ENCODE measurements at regions not wholly inside any gene's neighbourhood (a gene's known extent, or its start where the extent isn't known, plus 50 kb on each side); places are given as distances from the start of the nearest gene placed in this dataset.
"Not testable (repeated sequence)": the region's sequence is repeated elsewhere in the genome, so short reads cannot be mapped to it uniquely, and the experiment has no call there.

GRCh38 chr22:23467721-23468294 is 112.3 kb downstream of the IGLL1 start:
- H3K9me3 ChIP-seq (ENCODE audit: control insufficient read depth, low read length, poor library complexity, severe bottlenecking): no peaks in the 10 kb centered on the region
- Mint-ChIP-seq H3K4me3 (no peak overlapping the region), H3K4me1 (peaks cover 8% of the 10 kb centered on the region), H3K36me3 (ENCODE audit: low read depth) (no peaks in the 10 kb centered on the region), H3K27ac (no peak overlapping the region), H3K27me3 (peaks cover 21% of the 10 kb centered on the region)
- DNase-seq (no peak), ATAC-seq (no peak)

- no peak for DNase-seq
- Mint-ChIP-seq H3K4me1 (peaks cover 8% of the 10 kb centered on the region), H3K4me3 (no peak overlapping the region)
Measured at GRCh38 chr22:23466351-23466750, 113.7 kb downstream of the IGLL1 start.

DNA sequence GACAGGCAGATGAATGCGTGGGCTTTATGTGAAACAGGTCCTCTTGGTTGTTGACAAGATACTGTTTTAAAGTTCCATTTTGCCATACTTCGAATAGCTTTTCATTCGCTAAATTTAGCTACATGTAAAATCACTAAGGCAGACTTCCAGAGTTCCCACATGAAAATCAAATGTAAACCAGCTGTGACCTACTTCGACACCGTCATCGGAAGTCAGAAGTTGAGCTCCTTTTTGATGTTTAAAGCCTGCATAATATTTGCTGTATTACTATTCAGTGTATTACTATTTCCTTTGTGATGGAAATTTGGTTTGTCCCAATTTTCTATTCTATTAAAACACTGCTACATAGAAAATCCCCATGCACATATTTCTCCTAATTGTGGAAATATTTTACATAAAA is 115.3 kb downstream of the IGLL1 start:
- not testable (repeated sequence) for H3K36me3 Mint-ChIP-seq (ENCODE audit: low read depth); H3K4me1 Mint-ChIP-seq; H3K4me3 Mint-ChIP-seq; ATAC-seq; H3K27ac Mint-ChIP-seq; H3K9me3 ChIP-seq (ENCODE audit: control insufficient read depth, low read length, poor library complexity, severe bottlenecking); DNase-seq
- peaks cover 27% of the 10 kb centered on the region for H3K27me3 Mint-ChIP-seq

More at GRCh38 chr22:23466351-23466750, 113.7 kb downstream of the IGLL1 start:
- no peak overlapping the region for H3K27ac Mint-ChIP-seq
- no peaks in the 10 kb centered on the region for H3K36me3 Mint-ChIP-seq (ENCODE audit: low read depth)
- no peaks in the 10 kb centered on the region for H3K9me3 ChIP-seq (ENCODE audit: control insufficient read depth, low read length, poor library complexity, severe bottlenecking)
- peaks cover 27% of the 10 kb centered on the region for H3K27me3 Mint-ChIP-seq
- no peak for ATAC-seq

DNA sequence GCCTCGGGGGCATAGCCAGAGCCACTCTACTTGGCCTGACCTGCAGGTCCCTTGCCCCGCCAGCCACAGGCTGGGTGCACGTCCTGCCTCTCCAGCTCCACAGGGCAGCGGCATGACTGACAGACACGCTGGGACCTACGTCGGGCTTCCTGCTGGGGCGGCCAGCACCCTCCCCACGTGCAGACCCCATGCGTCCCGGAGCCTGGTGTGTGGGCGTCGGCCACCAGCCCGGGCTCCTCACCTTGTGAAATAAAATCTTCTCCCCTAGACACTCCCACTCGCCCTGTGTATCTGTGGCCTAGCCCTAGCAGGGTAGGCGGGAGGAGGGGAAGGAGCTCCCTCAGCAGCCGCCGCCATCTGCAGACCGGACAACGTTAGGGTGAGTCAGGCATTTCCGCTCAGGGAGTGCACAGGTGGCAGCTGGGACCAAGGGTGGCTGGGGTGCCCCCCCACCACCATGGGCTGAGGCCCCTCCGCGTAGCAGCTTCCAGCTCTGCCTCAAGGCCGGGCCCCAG is 119.5 kb downstream of the IGLL1 start:
- H3K27ac Mint-ChIP-seq; H3K4me3 Mint-ChIP-seq; H3K9me3 ChIP-seq (ENCODE audit: control insufficient read depth, low read length, poor library complexity, severe bottlenecking); ATAC-seq; H3K36me3 Mint-ChIP-seq (ENCODE audit: low read depth); DNase-seq: not testable (repeated sequence)
- Mint-ChIP-seq H3K4me1 (peaks cover 14% of the 10 kb centered on the region), H3K27me3 (peaks cover 40% of the 10 kb centered on the region)

DNA sequence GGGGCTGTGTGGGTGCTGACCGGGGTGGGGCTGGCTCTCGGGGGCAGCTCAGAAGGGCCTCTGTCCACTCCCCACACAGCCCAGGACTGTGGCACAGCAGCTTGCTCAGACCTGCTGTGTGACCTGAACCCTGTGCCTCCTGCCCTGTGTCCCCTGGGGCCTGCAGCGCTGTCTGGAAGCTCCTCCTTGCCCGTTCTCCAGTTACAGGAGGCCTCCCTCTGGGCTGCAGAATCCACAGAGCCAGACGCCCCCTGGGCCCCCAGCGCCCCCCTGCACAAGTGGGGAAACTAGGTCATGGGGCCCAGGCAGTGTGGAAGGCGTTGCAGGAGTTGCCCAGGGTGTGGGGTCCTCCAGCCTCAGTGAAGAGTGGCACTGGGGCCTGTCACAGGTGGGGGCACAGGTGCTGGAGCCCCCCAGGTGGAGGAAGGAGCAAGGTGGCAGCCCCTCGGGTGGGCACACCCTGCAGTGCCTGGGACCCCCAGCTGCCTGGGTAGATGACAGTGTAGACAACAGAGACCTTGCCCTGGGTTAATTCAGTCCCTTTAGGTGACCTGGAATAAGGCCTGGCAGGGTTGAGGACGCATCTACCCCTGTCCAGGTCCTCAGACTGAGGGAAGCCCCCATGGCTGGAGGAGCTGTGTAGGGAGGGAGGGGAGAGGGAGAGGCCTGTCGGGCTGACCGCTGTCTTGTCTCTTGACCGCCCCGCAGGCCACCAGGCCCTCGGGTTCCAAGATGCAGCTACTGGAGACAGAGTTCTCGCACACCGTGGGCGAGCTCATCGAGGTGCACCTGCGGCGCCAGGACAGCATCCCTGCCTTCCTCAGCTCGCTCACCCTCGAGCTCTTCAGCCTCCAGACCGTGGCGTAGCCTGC is 120.2 kb downstream of the IGLL1 start:
- H3K27ac Mint-ChIP-seq; H3K36me3 Mint-ChIP-seq (ENCODE audit: low read depth); H3K9me3 ChIP-seq (ENCODE audit: control insufficient read depth, low read length, poor library complexity, severe bottlenecking); H3K4me3 Mint-ChIP-seq; ATAC-seq; DNase-seq: not testable (repeated sequence)
- Mint-ChIP-seq H3K27me3 (peaks cover 44% of the 10 kb centered on the region), H3K4me1 (peaks cover 14% of the 10 kb centered on the region)

DNA sequence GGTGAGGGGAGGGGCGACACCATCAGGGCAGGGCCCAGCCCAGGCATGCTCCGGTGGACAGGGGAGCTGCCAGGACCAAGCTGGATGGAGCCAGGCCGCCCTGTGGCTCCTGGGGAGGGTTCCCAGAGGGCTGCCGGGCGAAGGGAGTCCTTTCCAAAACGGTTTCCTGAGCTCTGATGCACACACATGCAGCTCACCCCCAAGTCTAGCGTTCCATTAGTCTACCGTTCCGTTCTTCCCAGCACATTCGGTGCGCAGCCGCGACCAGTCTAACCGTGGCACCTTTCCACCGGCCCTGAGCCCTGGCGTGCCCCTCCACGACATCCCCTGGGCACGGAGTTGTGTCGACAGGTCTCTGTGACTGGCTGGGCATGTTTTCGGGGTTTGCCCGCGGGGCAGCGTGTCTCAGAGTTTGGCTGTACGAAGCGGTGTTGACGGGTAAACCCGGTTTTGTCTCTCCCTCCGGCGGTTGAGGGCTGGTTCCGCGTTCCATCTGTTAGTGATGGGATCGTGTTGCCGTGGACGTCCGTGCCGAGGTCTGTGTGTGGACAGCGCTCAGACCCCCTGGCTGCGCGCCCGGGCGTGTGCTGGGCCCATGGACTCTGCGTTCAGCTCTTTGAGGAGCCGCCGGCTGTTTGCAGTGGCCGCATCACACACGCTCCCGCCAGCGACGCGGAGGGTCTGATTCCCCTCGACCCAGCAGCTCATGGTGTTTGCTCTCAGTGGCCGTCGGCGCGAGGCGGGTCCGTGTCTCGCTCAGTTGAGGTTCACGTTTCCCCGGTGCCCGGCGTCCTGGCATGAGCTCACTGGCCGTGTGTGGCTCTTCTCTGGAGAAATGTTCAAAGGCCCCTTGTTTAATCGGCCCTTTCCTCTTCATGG is 121.2 kb downstream of the IGLL1 start:
- Mint-ChIP-seq H3K27me3 (peaks cover 51% of the 10 kb centered on the region), H3K27ac (no peak overlapping the region), H3K4me3 (no peak overlapping the region), H3K36me3 (ENCODE audit: low read depth) (no peaks in the 10 kb centered on the region), H3K4me1 (peaks cover 8% of the 10 kb centered on the region)
- H3K9me3 ChIP-seq (ENCODE audit: control insufficient read depth, low read length, poor library complexity, severe bottlenecking): no peaks in the 10 kb centered on the region
- no peak for DNase-seq
- ATAC-seq: no peak

GRCh38 chr22:23457380-23457985 is 122.6 kb downstream of the IGLL1 start:
- no peaks in the 10 kb centered on the region for H3K9me3 ChIP-seq (ENCODE audit: control insufficient read depth, low read length, poor library complexity, severe bottlenecking)
- no peak overlapping the region for H3K4me3 Mint-ChIP-seq
- peaks cover 6% of the 10 kb centered on the region for H3K4me1 Mint-ChIP-seq
- H3K36me3 Mint-ChIP-seq (ENCODE audit: low read depth): no peaks in the 10 kb centered on the region
- peaks cover 54% of the 10 kb centered on the region for H3K27me3 Mint-ChIP-seq
- ATAC-seq: no peak
- no peak for DNase-seq
- H3K27ac Mint-ChIP-seq: no peak overlapping the region

DNA sequence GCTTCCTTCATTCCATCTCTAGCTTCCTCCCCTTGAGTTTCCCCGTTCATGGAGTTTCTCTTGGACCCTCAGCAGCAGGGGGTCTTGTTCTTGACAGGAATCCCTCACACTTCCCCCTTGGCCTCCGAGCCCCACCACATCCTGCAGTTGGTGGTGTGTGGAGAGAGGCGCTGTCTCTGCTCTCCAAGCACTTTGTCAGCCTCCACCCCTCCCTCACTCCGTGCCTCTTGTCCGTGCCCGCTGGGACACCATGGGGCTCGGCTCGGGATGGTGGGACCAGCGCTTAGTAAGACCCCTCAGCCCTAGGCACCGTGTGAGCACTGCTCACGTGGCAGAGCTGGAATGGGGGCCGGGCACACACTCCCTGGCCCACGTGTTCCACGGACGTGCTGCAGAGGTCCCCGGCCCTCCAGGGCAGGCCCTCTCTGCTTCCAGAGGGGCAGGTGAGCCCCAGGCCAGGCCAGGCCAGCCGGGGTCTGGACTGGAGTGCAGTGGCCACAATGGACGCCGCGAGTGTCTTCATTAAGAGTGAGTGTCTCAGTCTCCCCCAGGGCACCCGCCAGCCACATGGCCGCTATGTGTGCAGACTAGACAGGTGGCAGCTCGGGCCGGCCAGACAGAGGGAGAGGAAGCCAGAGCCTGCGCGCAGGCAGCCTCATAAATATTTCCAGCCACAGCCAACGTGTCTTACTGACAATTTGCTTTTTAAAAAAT is 123.3 kb downstream of the IGLL1 start:
- peaks cover 49% of the 10 kb centered on the region for H3K27me3 Mint-ChIP-seq
- not testable (repeated sequence) for ATAC-seq; H3K36me3 Mint-ChIP-seq (ENCODE audit: low read depth); H3K9me3 ChIP-seq (ENCODE audit: control insufficient read depth, low read length, poor library complexity, severe bottlenecking); DNase-seq; H3K4me1 Mint-ChIP-seq
- peak overlapping the region; percentile 28 for H3K4me3 Mint-ChIP-seq
- H3K27ac Mint-ChIP-seq: peak overlapping the region; percentile 47

DNA sequence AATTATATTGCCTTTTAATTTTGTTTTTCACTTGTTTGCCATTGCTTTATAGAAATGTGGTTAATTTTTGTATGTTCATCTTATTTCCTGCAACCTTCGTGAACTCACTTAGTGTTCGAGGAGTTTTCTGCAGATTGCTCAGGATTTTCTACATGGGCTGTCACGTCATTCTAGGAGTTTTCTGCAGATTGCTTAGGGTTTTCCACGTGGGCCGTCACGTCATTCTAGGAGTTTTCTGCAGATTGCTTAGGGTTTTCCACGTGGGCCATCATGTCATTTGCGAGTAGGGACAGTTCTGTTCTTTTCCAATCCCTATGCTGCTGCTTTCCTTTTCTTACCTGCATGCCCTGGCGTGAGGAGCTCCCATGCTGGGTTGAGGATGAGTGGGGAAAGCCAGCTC is 125.7 kb downstream of the IGLL1 start:
- not testable (repeated sequence) for H3K27ac Mint-ChIP-seq; H3K36me3 Mint-ChIP-seq (ENCODE audit: low read depth); H3K4me3 Mint-ChIP-seq; H3K4me1 Mint-ChIP-seq; ATAC-seq; H3K9me3 ChIP-seq (ENCODE audit: control insufficient read depth, low read length, poor library complexity, severe bottlenecking); DNase-seq
- peaks cover 49% of the 10 kb centered on the region for H3K27me3 Mint-ChIP-seq

DNA sequence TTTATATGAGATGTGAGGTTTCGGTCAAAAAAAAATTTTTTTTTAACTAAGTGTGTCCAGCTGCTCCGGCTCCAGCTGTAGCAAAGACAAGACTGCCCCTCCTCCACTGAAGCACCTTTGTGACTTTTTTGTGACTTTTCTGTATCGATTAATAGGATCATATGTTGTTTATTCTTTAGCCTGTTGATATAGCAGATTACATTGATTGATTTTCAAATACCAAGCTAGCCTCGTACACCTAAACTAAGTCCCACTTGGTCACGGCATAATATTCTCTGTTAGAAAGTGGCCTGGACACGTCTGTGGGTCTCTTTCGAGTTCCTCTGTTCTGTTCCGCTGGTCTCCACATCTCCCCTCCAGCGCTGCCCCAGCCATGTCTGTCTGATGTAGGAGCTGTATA is 126.8 kb downstream of the IGLL1 start:
- DNase-seq: no peak
- Mint-ChIP-seq H3K27ac (no peak overlapping the region), H3K27me3 (peaks cover 41% of the 10 kb centered on the region), H3K36me3 (ENCODE audit: low read depth) (no peaks in the 10 kb centered on the region), H3K4me1 (peaks cover 6% of the 10 kb centered on the region), H3K4me3 (no peak overlapping the region)
- no peak for ATAC-seq
- no peaks in the 10 kb centered on the region for H3K9me3 ChIP-seq (ENCODE audit: control insufficient read depth, low read length, poor library complexity, severe bottlenecking)

- peaks cover 38% of the 10 kb centered on the region for H3K27me3 Mint-ChIP-seq
- no peaks in the 10 kb centered on the region for H3K36me3 Mint-ChIP-seq (ENCODE audit: low read depth)
- ATAC-seq (no peak), DNase-seq (no peak)
- H3K4me1 Mint-ChIP-seq: peaks cover 6% of the 10 kb centered on the region
- H3K9me3 ChIP-seq (ENCODE audit: control insufficient read depth, low read length, poor library complexity, severe bottlenecking): no peaks in the 10 kb centered on the region
- no peak overlapping the region for H3K4me3 Mint-ChIP-seq
- no peak overlapping the region for H3K27ac Mint-ChIP-seq
Measured at GRCh38 chr22:23452231-23453010, 127.7 kb downstream of the IGLL1 start.
